ENCODE measurements at regions not wholly inside any gene's neighbourhood (a gene's known extent, or its start where the extent isn't known, plus 50 kb on each side); places are given as distances from the start of the nearest gene placed in this dataset.

DNA sequence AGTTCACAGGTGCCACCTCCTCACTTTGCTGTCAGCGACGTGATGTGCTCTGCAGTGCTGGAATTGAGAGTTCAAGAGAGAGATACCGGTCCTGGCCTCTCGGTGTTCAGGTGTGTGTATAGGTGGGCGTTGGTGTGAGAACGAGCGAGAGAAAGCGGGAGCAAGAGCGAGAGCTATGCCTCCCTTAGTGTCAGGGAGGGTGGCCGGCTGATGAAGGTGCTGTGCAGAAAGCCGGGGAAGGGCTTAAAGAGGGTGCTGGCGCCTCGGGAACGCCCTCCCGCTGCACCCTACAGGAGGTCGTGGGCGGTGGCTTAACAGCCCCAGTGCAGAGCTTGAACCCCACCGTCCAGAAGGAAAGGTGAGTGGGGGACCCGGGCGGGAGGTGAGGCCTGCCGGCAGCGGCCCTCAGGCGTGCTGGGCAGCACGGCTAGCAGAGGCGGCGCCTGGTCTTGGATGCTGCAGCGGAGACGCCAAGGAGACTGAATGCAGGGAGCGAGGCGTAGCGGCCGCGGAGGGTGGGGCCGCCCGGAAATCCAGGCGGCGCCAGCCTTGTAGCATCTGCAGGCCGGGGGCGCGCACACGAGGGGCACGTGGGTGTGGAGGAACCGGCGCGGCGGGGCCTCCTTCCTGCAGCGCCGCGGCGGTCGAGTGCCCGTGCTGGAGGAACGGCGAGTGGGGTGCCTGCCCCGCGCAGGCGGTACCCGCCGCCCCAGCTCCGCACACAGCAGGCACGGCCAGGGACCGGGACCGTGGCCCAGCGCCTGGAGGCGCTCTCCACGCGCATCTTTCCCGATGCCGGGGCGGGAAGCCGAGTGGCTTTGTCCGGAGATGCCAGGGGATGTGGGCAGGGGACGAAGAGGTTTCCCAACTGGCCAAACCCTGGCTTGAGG, 246.8 kb upstream of the TOPAZ1 start:
- DNase-seq (ENCODE audit: low read depth) = no peak

DNA sequence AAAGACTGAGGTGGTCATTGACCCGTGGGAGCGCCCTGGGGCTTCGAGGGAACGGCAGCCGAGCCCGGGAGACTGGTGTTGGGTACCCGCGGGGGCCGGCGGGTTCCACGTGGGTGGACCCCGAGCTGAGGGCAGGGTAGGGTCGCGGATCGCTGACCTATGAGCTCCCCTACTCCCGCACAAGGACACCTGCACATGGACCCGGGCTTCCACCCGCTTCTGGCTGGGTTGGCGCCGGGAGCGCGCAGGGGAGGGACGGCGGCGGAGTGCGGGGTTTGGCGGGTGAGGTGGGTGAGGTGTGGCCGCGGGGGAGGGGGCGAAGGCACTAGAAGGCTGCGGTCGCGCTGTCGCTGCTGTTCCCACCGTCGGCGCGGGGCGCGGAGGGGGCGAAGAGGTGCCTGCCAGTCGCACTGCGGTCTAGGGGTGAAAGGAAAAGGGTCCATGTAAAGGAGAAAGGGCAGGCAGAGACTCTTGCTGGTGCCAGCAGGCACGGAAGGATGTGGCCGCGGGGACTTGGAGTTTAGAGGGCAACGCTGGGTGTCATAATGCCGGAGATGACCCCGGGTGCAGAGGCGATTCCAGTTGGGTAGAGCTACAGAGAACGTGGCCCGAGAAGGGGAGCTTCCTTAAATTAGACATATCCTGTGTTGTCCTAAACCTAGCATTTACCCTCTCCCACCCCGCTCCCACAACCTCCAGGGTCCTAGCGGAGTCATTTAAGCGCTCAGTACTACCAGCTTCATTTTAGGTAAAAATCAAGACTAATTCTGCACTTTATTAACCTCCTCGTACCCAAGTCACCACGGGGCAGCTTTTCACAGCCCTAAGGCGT, 245.9 kb upstream of the TOPAZ1 start:
- no peak for DNase-seq (ENCODE audit: low read depth)

DNA sequence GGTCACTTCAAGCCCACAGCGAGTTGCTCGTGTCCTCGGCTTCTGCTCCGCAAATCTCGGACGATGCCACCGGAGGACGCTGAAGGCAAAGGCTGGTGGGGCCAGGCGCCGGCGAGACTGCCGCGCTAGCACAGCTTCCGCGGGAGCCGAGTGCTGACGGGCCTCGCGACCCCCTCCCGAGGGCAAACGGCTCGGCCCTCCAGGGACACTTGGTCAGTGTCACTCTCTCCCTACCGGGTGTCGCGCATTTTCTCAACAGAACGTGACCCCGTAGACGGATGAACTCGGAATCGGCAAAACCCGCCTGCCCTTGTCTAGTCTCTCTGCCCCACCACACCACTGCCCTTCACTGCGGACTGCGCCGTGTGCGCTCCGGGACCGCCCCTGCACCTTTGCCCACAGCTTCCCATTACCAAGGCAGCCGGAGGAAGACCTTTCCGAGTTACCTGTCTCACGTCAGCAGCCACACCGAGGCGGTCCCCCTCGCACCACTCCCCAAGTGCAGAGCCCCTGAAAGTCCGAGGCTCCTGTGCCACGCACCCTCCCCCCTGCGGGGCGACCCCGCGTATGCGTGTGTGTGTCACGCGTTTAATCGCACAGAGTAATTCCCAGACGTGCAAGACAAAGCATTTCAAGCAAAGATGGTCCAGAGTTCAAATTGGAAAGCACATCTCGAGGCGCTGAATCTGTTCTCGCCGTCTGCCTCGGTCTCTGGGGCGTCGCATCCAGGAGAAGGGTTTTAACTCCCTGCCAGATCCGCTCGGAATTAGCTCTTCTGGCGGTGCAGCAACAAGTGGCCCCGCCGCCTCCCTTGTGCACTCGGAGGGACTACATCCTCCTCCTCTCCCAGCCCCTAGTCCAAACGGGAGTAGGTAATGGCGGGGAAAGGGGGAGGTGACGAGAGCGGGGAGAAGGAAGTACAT, 245.0 kb upstream of the TOPAZ1 start:
- no peak for DNase-seq (ENCODE audit: low read depth)

DNA sequence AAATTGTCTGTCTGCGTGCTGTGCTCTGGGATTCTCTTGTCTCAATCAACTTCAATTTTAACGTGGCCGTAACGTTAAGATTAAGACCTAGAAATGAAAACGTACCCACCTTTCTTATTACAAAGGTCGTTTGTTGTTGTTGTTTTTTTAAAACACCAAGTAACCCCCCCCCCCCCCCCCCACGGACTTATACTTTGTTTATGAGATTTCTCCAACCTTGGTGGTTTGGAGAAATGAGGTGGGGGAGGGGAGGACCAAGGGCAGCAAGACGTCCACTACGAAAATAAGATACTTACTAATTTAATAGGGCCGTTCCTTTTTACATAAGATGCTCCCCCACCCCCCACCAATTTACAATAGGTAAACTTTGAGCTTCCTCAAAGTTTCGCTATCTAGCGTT, 244.4 kb upstream of the TOPAZ1 start:
- no peak for DNase-seq (ENCODE audit: low read depth)

DNA sequence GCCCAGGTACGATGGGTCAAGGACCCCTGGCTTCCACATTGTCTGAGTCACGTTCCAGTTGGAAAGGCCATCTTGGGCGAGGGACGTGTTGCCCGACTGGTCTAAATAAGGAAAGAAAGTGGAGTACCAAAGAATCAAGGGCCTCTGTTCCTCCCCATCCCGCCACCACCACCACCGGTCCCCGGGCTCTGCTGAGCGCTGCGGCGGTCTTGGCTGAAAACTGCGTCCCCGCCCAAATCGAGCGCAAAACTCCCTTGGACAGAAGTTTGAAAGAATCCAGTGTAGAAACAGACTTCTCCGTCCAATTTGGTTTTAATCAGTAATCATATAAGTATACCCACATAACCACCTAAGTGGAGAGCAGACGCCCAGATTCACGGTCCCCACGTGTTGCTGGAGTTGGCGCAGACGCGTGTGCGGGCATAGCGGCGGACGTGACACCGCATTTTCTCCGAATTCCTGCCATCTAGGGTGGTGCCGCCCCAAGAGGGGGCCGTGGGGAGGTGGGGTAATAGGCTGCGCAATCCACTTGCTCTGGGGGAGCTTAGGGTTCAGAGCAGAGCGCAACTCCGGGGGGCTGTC, 243.8 kb upstream of the TOPAZ1 start:
- no peak for DNase-seq (ENCODE audit: low read depth)

DNA sequence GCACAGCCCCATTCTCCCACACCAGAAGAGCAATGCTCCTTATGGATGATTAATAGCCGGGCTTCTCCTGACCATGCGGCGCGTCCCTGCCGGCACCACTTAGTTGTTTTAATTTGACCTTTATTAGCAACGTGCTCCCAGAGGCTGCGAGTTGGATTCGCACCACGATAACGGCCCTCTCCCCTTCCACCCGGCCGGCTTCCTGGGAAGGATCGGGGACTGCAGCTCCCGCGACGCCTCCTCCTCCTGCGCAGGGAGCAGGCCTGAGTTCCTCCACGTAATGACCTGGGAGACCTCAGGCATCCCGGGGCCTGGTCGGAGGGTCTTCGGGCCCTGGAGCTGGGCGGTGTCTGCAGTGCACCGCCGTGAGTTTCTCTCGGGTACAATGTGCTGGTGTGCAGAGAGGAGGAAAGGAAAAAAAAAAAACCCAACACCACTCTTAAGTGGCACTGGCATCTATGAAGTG, 243.3 kb upstream of the TOPAZ1 start:
- no peak for DNase-seq (ENCODE audit: low read depth)

DNA sequence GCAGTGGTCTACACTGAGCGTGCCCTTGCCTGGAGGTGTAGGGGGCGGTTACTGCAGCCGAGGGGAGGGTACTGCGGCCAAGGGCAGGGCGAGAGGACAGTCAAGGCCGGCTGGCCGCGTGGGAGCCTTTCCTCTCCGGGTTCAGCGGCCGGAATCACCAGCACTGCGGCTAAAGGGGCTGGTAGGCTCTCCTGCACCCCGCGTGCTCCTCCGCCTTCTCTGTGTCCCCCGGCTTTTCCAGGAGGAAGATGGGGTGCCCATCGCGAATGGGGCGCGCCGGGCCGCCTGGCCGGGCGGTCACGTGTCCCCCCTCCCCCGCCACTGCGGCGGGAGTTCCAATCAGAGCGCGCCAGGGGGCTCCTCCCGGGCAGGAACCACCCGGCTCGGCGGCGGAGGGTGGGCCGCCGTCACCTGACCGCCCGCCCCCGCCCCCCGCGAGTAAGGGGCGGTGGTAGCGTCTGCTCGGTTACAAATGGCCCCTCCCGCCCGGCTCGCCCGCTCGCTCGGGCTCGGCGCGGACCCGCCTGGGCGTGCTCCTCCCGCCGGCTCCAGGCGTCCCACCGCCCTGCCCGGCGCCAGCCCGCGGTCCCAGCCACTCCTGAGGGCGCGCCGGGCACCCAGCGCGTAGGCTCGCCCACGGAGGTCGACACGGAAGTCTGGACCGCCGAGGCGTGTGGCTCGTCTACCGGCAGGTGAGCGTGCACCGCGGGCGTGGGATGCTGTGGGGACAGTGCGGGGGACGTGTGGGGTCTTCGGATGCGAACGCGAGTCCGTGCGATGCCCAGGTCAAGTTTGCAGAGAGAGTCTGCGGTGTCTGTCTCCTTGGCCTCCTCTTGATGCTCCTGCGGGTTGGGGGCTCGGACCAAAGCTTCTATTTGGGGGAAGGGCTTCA, 242.6 kb upstream of the TOPAZ1 start:
- DNase-seq (ENCODE audit: low read depth) = no peak

DNA sequence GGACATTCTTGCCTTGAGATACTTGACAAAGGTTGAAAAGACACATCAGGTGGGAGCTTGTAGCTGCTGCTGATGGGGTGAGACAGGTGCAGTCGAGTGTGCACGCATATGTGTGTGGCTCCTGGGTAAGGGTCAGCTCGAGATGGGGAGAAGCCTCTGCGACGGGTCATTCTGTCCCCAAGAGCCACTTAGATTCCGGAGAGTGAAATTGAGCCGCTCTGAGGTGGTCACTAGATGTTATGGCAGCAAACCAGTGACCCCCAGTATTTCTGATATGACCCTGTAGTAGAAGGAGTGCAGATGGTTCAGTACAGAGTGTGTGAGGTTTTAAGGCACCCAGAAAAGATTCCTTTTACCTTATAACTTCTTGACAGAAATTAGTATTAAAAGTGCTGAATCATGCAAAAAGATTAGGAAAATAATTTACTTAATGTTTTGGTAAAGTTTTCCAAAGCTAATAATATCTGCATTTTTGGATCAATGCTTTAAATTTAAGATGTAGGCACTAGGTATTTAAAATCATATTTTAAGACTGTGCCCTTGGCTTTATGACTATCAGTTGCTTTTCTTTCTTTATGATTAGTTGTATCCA, 241.9 kb upstream of the TOPAZ1 start:
- no peak for DNase-seq (ENCODE audit: low read depth)

DNA sequence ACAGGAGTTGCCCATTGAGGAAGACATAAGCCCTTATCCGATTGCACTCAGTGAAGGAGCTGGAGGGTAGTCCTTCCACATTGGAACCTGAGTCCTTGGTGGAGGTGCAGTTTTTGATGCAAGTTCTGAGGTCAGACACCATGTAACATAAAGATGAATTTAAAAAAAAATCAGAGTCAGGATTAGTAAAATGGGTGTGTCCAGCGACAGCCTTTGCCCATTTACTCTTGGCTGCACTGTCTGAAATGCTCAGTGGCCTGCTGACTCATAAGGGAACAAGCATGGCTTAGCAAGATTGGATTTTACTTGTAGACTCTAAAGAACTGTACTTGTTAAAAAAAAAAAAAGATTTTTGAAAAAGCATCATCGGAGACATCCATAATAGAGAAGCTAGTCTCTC, 241.1 kb upstream of the TOPAZ1 start:
- no peak for DNase-seq (ENCODE audit: low read depth)

DNA sequence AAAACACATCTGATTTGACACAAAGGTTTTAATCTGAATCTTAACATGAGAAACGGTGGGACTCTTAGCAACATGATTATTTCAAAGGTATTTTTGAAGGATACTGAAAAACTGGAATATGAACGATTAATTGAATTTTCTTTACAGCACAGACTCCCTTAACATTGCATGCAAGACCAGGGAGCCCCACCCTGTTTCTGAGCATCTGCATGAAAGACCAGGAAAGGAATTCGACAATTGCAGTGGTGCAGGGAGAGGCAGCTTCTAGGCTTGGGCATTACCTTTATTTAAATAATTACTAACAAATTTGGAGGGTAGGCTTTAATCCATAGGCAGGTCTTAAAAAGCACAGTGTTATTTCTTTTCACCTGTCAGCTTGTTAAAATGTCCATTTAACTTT, 240.6 kb upstream of the TOPAZ1 start:
- DNase-seq (ENCODE audit: low read depth) = no peak

DNA sequence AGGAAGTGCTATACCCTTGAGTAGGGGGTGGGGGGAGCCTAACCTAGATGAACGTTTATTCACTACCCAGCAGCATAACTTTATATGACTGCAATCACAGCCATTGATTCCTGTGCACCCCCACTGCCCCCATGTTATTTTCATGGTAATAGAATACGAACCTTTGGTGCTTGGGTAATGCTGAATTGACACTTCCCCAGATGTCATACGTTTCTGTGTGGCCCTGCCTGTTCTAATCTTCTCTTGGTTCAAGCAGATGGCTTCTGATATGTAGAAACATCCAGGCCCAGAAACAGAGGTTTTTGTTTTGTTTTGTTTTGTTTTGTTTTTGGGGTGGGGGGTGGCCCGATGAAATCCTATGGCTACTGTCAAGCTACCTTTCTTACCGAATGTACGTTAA, 237.9 kb upstream of the TOPAZ1 start:
- DNase-seq (ENCODE audit: low read depth) = no peak

DNA sequence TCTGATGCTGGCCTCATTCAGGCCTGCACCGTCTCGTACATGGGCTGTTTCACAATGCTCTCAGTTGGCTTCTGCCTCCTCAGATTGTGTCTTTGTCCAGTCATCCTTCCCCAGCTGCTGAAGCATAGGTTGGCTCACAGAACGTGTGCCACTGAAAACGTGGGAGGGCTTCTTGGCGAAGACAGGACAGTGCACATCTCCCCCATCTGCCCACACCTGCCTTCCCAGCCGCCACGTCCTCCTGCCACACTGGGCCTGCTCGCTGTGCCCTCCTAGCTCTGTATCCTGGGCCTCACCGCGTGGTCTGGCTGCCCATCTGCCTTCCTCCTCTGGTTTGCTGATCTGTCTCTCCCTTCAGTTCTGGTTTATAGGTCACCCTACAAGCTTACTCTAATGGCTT, 230.0 kb upstream of the TOPAZ1 start:
- no peak for DNase-seq (ENCODE audit: low read depth)

DNA sequence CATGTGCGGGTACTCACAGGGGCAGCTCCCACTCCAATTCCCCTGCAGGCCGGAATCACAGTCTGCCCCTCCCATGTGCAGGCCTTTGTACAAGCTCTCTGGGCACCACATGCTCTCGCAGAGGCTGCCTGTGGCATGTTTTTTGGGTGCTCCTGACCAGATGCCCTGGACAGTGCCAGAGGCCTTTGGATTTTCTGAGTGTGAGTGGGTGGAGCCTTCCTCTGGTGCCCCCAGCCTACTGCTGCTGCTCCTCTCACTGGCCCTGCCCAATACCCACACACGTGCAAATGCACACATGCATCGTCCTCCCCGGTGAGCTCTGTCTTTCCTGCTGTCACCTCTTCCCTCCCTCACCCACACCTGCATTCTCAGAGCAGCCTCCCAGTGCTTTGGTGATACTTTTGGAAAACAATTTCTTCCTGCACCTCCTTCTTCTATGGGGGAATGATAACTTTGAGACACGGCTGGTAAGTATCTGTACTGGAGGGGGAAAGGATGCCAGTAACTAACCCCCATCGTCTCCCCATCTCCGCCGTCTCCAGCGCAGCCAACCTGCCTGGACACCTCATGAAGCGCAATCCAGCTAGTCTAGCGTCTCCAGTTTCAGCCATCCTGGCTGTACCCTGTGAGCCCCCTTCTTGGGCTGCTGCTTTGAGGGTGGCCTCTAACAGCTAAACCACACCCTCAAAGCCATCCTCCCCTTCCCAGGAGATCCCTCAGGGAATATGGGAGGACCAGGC, 229.4 kb upstream of the TOPAZ1 start:
- DNase-seq (ENCODE audit: low read depth) = no peak

DNA sequence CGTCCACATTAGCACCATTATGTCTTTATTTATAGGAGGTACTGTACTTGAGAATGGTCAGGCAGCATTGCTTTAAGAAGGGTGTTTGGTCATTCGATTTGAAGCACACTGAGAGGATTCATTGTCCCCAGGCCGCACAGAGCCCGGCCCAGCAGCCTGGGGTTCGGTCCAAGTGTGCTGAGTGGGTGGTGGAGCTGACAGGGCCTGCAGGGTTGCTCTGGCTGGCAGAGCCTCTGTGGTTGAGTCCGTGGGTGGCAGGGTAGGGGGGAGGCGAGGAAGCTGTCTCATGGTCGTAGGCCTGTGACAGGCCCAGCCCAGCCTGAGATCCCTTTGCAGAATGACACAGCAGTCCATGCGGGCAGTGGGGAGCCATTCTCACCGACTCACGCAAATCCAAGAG, 227.7 kb upstream of the TOPAZ1 start:
- DNase-seq (ENCODE audit: low read depth) = no peak

DNA sequence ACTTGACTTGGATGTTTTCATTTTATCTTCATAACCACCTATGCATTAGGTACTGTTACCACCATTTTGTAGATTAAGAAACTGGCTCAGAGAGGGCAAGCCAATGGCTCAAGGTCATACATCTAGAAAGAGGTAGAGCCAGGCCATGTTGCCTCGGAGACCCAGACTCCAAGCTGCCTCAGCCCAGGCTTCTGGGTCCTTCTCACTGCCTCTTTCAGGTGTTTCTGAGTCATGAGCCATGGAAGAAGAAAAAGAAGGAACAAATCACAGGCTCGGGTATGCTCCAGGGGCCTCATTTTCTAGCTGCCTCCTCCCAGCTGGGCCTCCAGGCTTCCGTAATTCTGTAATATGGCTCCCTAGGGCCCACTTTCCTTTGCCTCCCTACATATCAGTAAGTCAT, 226.5 kb upstream of the TOPAZ1 start:
- DNase-seq (ENCODE audit: low read depth) = no peak

DNA sequence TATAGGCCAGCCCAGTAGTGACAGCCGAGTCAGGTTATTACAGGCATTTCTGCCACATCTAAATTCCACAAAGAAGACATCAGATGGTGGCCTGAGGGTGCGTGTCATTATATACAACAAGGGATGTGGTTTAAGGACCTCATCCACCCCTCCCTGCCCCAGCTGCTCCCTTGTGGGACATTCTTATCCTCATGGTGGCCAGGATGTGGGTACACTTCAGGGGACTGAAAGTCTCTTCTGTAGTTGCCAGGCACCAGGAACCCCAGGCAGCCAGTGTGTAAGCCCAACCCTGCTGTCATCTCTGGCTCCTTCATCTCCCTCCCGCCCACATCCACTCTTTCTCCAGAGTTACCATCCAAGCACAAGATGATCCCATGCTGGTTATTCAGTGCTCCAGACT, 224.9 kb upstream of the TOPAZ1 start:
- DNase-seq (ENCODE audit: low read depth) = no peak

DNA sequence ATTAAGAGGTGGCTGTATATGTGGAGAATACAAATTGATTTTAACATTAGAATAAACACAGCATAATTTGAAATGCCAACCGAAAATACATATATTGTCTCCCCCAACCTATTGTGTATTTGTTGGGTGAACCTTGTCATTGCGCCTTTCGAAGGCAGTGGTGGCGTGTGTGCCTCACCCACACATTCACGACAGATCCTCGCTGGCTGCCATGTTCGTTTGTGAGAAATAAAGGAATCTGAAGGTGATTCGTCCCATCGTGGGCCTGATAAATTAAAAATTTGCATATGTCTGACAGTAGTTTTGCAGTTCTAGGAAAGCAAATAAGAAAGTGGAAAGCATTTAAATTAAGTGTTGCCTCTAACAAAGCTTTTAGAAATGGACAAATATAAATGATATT, 222.8 kb upstream of the TOPAZ1 start:
- DNase-seq (ENCODE audit: low read depth) = no peak

DNA sequence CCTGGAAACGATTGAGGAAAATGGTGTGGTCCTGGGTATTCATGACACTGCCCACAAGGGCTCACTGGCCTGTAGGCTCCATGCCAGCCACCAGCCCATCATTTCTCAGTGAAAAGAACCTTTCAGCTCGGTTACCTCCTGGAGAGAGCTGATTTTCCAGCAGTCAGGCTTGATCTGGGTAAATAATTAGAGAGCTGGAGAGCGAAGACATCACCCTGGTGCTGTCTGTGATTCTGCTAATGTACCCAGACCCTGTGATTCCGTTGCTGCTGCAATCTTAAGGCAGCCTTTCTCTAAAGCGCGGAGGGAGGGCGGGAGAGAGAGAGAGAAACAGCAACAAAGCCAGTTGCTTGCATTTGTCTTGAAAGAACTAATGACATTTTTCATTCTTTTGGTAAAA, 221.9 kb upstream of the TOPAZ1 start:
- DNase-seq (ENCODE audit: low read depth) = no peak

DNA sequence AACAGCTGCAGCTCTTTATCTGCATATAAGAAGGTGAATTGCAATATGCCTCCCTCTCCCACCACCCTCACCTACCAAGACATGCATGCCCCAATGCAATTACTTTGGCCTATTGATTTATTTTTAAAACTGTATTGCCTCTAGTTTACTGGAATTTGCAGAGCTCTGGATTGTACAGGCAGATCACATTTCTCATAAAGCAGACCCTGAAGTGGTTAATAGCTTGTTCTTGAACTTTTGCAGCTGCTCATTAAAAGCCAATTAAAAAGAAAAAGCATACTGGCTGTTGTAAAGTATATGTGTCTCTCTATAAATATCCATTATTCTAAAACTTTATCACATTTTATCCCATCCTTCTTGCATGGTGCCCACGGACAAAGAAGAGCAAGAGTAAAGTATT, 221.5 kb upstream of the TOPAZ1 start:
- no peak for DNase-seq (ENCODE audit: low read depth)
